SK-N-SH treated with all-trans-retinoic acid at 6 μM for 48 hours (cell line): ENCODE measurements at regions not wholly inside any gene's neighbourhood (a gene's known extent, or its start where the extent isn't known, plus 50 kb on each side); places are given as distances from the start of the nearest gene placed in this dataset.

Source experiments
- ATAC-seq: fragments of 200-7000 bp; cut with Tn5 transposase; 3 replicates; pipeline ENCODE4 v1.9.1; 2020; ENCODE audit warnings: mild to moderate bottlenecking, moderate library complexity
- ARNTL ChIP-seq: fragments of 450-650 bp; formaldehyde crosslinking; IDR thresholded peaks from 2 replicates; pipeline ENCODE4 v1.5.0; 2020; ENCODE audit warnings: low read depth, mild to moderate bottlenecking, moderate library complexity, borderline replicate concordance
- BACH2 ChIP-seq: fragments of 250-450 bp; sonication (Bioruptor Pico); IDR thresholded peaks from 2 replicates; pipeline ENCODE4 v1.9.0; 2021; ENCODE audit warnings: mild to moderate bottlenecking, borderline replicate concordance
- CSDC2 ChIP-seq: fragments of 250-450 bp; sonication (Bioruptor Pico); IDR thresholded peaks from 2 replicates; pipeline ENCODE4 v1.5.0; 2020; ENCODE audit warnings: mild to moderate bottlenecking, moderate library complexity
- CSRNP3 ChIP-seq: fragments of 250-450 bp; sonication (Bioruptor Pico); IDR thresholded peaks from 2 replicates; pipeline ENCODE4 v1.5.1; 2021; ENCODE audit warnings: mild to moderate bottlenecking, moderate library complexity
- ESRRG ChIP-seq: fragments of 250-450 bp; sonication (Bioruptor Pico); IDR thresholded peaks from 2 replicates; pipeline ENCODE4 v1.6.1; 2021; ENCODE audit warnings: mild to moderate bottlenecking
- GLIS3 ChIP-seq: fragments of 250-450 bp; sonication (Bioruptor Pico); IDR thresholded peaks from 2 replicates; pipeline ENCODE4 v1.5.0; 2020; ENCODE audit warnings: mild to moderate bottlenecking, moderate library complexity
- ISL1 ChIP-seq: fragments of 250-450 bp; sonication (Bioruptor Pico); IDR thresholded peaks from 2 replicates; pipeline ENCODE4 v2.1.2; 2022; ENCODE audit warnings: mild to moderate bottlenecking, moderate library complexity
- OSR1 ChIP-seq: fragments of 250-450 bp; sonication (Bioruptor Pico); IDR thresholded peaks from 2 replicates; pipeline ENCODE4 v1.8.0; 2022; ENCODE audit warnings: moderate library complexity, mild to moderate bottlenecking, inconsistent platforms
- PATZ1 ChIP-seq: fragments of 250-450 bp; sonication (Bioruptor Pico); IDR thresholded peaks from 2 replicates; pipeline ENCODE4 v1.8.0; 2020; ENCODE audit warnings: mild to moderate bottlenecking, moderate library complexity, borderline replicate concordance
- PPARA ChIP-seq: fragments of 250-450 bp; sonication (Bioruptor Pico); IDR thresholded peaks from 2 replicates; pipeline ENCODE4 v1.5.0; 2020; ENCODE audit warnings: mild to moderate bottlenecking, borderline replicate concordance
- RARB ChIP-seq: fragments of 250-450 bp; sonication (Bioruptor Pico); IDR thresholded peaks from 2 replicates; pipeline ENCODE4 v1.8.0; 2021; ENCODE audit warnings: mild to moderate bottlenecking, moderate library complexity
- SNAI2 ChIP-seq: fragments of 250-450 bp; sonication (Bioruptor Pico); IDR thresholded peaks from 2 replicates; pipeline ENCODE4 v1.5.0; 2020; ENCODE audit warnings: mild to moderate bottlenecking, moderate library complexity
- TCF4 ChIP-seq: fragments of 250-450 bp; sonication (Bioruptor Pico); IDR thresholded peaks from 2 replicates; pipeline ENCODE4 v1.8.0; 2021; ENCODE audit warnings: mild to moderate bottlenecking, moderate library complexity, borderline replicate concordance
- TOX ChIP-seq: fragments of 250-450 bp; sonication (Bioruptor Pico); IDR thresholded peaks from 2 replicates; pipeline ENCODE4 v1.8.0; 2021; ENCODE audit warnings: mild to moderate bottlenecking, moderate library complexity, borderline replicate concordance
- ZFP3 ChIP-seq: fragments of 250-450 bp; sonication (Bioruptor Pico); IDR thresholded peaks from 2 replicates; pipeline ENCODE4 v1.5.0; 2020; ENCODE audit warnings: mild to moderate bottlenecking, moderate library complexity
- ZFP30 ChIP-seq: fragments of 450-650 bp; formaldehyde crosslinking; IDR thresholded peaks from 2 replicates; pipeline ENCODE4 v1.5.0; 2022; ENCODE audit warnings: mild to moderate bottlenecking, moderate library complexity
- ZNF565 ChIP-seq: fragments of 450-650 bp; formaldehyde crosslinking; conservative IDR thresholded peaks from 2 replicates; pipeline ENCODE4 v1.5.0; 2020; ENCODE audit warnings: low read depth, mild to moderate bottlenecking, moderate library complexity
- ZNF70 ChIP-seq: fragments of 450-650 bp; formaldehyde crosslinking; IDR thresholded peaks from 2 replicates; pipeline ENCODE4 v1.5.0; 2020; ENCODE audit warnings: mild to moderate bottlenecking, moderate library complexity
- ZNF8 ChIP-seq: fragments of 450-650 bp; formaldehyde crosslinking; IDR thresholded peaks from 2 replicates; pipeline ENCODE4 v1.5.0; 2020; ENCODE audit warnings: mild to moderate bottlenecking, moderate library complexity
- TF ChIP-seq, protein P1 (sequence below): fragments of 250-450 bp; sonication (Bioruptor Pico); IDR thresholded peaks from 2 replicates; pipeline ENCODE4 v1.8.0; 2021; ENCODE audit warnings: low read depth, mild to moderate bottlenecking, moderate library complexity, borderline replicate concordance
- TF ChIP-seq, protein P2 (sequence below): fragments of 250-450 bp; sonication (Bioruptor Pico); IDR thresholded peaks from 2 replicates; pipeline ENCODE4 v1.5.1; 2020; ENCODE audit warnings: low read depth, mild to moderate bottlenecking, moderate library complexity
- TF ChIP-seq, protein P3 (sequence below): fragments of 250-450 bp; sonication (Bioruptor Pico); IDR thresholded peaks from 2 replicates; pipeline ENCODE4 v1.5.0; 2020; ENCODE audit warnings: mild to moderate bottlenecking, moderate library complexity

DNA sequence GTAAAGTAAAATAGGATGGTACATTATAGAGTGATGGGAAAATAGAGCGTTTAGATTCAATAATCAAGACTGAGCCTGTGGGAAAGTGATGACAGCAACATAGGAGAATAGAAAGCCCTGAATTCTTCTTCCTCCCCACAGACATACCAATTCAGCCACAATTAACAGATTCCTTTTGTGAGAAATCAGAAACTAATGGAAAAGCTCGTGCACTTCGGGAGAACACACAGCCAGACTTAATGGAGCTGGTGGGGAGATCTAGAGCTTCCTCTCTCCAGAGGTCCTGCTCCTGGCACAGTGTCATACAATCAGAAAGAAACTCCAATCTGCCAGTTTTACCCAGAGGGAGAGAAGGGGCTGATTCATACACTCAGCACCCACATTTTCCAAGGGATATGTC lies 676.3 kb upstream of the BOD1L1 start:
- no peak for TF ChIP-seq ZFP3 (CRISPR knock-in tag)
- TF ChIP-seq, protein P1, sequence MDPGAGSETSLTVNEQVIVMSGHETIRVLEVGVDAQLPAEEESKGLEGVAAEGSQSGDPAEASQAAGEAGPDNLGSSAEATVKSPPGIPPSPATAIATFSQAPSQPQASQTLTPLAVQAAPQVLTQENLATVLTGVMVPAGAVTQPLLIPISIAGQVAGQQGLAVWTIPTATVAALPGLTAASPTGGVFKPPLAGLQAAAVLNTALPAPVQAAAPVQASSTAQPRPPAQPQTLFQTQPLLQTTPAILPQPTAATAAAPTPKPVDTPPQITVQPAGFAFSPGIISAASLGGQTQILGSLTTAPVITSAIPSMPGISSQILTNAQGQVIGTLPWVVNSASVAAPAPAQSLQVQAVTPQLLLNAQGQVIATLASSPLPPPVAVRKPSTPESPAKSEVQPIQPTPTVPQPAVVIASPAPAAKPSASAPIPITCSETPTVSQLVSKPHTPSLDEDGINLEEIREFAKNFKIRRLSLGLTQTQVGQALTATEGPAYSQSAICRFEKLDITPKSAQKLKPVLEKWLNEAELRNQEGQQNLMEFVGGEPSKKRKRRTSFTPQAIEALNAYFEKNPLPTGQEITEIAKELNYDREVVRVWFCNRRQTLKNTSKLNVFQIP = no peak
- no peak for TF ChIP-seq ZNF8
- TF ChIP-seq, all 23 proteins: peak for 0
- no peak for ATAC-seq

- ATAC-seq = no peak
- TF ChIP-seq OSR1 (CRISPR knock-in tag) (no peak), ZFP3 (CRISPR knock-in tag) (no peak), CSRNP3 (no peak), ZFP30 (CRISPR knock-in tag) (no peak), PATZ1 (CRISPR knock-in tag) (no peak), CSDC2 (no peak), GLIS3 (CRISPR knock-in tag) (no peak), ARNTL (CRISPR knock-in tag) (no peak), RARB (CRISPR knock-in tag) (no peak), ZNF565 (no peak), BACH2 (CRISPR knock-in tag) (no peak), ISL1 (CRISPR knock-in tag) (no peak)
- TF ChIP-seq, protein P2, sequence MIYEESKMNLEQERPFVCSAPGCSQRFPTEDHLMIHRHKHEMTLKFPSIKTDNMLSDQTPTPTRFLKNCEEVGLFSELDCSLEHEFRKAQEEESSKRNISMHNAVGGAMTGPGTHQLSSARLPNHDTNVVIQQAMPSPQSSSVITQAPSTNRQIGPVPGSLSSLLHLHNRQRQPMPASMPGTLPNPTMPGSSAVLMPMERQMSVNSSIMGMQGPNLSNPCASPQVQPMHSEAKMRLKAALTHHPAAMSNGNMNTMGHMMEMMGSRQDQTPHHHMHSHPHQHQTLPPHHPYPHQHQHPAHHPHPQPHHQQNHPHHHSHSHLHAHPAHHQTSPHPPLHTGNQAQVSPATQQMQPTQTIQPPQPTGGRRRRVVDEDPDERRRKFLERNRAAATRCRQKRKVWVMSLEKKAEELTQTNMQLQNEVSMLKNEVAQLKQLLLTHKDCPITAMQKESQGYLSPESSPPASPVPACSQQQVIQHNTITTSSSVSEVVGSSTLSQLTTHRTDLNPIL = no peak
- TF ChIP-seq, all 23 proteins: peak for 0
Measured at GRCh38 chr4:14308229-14308651, 680.7 kb upstream of the BOD1L1 start.

GRCh38 chr4:14309431-14309830 lies 681.9 kb upstream of the BOD1L1 start:
- no peak for ATAC-seq
- TF ChIP-seq RARB (CRISPR knock-in tag) = no peak
- TF ChIP-seq CSDC2 = no peak

- no peak for TF ChIP-seq CSDC2
- no peak for TF ChIP-seq PATZ1 (CRISPR knock-in tag)
- no peak for TF ChIP-seq GLIS3 (CRISPR knock-in tag)
- no peak for TF ChIP-seq ARNTL (CRISPR knock-in tag)
- TF ChIP-seq, protein P3, sequence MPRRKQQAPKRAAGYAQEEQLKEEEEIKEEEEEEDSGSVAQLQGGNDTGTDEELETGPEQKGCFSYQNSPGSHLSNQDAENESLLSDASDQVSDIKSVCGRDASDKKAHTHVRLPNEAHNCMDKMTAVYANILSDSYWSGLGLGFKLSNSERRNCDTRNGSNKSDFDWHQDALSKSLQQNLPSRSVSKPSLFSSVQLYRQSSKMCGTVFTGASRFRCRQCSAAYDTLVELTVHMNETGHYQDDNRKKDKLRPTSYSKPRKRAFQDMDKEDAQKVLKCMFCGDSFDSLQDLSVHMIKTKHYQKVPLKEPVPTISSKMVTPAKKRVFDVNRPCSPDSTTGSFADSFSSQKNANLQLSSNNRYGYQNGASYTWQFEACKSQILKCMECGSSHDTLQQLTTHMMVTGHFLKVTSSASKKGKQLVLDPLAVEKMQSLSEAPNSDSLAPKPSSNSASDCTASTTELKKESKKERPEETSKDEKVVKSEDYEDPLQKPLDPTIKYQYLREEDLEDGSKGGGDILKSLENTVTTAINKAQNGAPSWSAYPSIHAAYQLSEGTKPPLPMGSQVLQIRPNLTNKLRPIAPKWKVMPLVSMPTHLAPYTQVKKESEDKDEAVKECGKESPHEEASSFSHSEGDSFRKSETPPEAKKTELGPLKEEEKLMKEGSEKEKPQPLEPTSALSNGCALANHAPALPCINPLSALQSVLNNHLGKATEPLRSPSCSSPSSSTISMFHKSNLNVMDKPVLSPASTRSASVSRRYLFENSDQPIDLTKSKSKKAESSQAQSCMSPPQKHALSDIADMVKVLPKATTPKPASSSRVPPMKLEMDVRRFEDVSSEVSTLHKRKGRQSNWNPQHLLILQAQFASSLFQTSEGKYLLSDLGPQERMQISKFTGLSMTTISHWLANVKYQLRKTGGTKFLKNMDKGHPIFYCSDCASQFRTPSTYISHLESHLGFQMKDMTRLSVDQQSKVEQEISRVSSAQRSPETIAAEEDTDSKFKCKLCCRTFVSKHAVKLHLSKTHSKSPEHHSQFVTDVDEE (CRISPR knock-in tag) = no peak
- TF ChIP-seq TCF4 (CRISPR knock-in tag) = no peak
- no peak for TF ChIP-seq ESRRG
- no peak for TF ChIP-seq ZFP30 (CRISPR knock-in tag)
- TF ChIP-seq PPARA (CRISPR knock-in tag) = no peak
- TF ChIP-seq ZNF70 (CRISPR knock-in tag) = no peak
- TF ChIP-seq TOX (CRISPR knock-in tag) = no peak
- no peak for TF ChIP-seq SNAI2 (CRISPR knock-in tag)
- ATAC-seq = no peak
Measured at GRCh38 chr4:14313757-14314156, 686.2 kb upstream of the BOD1L1 start.
